ENCODE measurements at regions not wholly inside any gene's neighbourhood (a gene's known extent, or its start where the extent isn't known, plus 50 kb on each side); places are given as distances from the start of the nearest gene placed in this dataset.

DNA sequence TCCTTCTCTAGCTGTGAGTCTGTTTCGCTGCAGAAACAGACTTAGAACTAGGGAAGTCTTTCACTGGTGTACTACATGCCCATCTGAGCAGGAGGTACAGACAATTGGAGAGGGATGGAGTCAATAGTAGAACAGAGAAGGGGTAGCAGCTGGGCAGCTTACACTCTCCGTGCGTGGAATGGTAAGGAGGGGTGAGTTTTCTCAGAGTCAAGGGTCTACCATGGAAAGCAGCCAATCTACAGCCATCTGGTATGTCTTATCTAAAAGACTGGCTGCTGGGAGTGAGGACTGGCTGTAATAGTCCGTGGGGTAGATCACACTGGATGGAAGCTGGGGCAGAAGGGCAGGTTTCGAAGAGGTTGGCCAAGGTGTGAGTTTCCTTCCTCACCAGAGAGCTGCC is 137.3 kb upstream of the TENM4 start:
- TF ChIP-seq BHLHE40 (IDR thresholded peaks at IDR 0.05; ENCODE audit: low read depth, low read length) (no peak), POLR2A (IDR thresholded peaks at IDR 0.05; ENCODE audit: low read depth, low read length) (no peak), MAFK (IDR thresholded peaks at IDR 0.05; ENCODE audit: low read depth, low read length) (no peak), RAD21 (IDR thresholded peaks at IDR 0.05; ENCODE audit: low read length) (no peak), RFX5 (IDR thresholded peaks at IDR 0.05; ENCODE audit: low read depth, low read length) (no peak), CEBPB (IDR thresholded peaks at IDR 0.05; ENCODE audit: low read depth, low read length) (no peak), SMC3 (IDR thresholded peaks at IDR 0.05; ENCODE audit: low read depth, low read length) (no peak), MXI1 (IDR thresholded peaks at IDR 0.05; ENCODE audit: borderline replicate concordance, low read depth, low read length) (no peak), CHD1 (IDR thresholded peaks at IDR 0.05; ENCODE audit: low read depth, low read length) (no peak)
- TF ChIP-seq, protein P1, sequence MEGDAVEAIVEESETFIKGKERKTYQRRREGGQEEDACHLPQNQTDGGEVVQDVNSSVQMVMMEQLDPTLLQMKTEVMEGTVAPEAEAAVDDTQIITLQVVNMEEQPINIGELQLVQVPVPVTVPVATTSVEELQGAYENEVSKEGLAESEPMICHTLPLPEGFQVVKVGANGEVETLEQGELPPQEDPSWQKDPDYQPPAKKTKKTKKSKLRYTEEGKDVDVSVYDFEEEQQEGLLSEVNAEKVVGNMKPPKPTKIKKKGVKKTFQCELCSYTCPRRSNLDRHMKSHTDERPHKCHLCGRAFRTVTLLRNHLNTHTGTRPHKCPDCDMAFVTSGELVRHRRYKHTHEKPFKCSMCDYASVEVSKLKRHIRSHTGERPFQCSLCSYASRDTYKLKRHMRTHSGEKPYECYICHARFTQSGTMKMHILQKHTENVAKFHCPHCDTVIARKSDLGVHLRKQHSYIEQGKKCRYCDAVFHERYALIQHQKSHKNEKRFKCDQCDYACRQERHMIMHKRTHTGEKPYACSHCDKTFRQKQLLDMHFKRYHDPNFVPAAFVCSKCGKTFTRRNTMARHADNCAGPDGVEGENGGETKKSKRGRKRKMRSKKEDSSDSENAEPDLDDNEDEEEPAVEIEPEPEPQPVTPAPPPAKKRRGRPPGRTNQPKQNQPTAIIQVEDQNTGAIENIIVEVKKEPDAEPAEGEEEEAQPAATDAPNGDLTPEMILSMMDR (conservative IDR thresholded peaks at IDR 0.05; ENCODE audit: low read depth, low read length): no peak
- TF ChIP-seq, protein P2, sequence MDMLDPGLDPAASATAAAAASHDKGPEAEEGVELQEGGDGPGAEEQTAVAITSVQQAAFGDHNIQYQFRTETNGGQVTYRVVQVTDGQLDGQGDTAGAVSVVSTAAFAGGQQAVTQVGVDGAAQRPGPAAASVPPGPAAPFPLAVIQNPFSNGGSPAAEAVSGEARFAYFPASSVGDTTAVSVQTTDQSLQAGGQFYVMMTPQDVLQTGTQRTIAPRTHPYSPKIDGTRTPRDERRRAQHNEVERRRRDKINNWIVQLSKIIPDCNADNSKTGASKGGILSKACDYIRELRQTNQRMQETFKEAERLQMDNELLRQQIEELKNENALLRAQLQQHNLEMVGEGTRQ (IDR thresholded peaks at IDR 0.05; ENCODE audit: low read depth, low read length): no peak
- TF ChIP-seq, protein P3, sequence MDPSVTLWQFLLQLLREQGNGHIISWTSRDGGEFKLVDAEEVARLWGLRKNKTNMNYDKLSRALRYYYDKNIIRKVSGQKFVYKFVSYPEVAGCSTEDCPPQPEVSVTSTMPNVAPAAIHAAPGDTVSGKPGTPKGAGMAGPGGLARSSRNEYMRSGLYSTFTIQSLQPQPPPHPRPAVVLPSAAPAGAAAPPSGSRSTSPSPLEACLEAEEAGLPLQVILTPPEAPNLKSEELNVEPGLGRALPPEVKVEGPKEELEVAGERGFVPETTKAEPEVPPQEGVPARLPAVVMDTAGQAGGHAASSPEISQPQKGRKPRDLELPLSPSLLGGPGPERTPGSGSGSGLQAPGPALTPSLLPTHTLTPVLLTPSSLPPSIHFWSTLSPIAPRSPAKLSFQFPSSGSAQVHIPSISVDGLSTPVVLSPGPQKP (IDR thresholded peaks at IDR 0.05; ENCODE audit: borderline replicate concordance, low read depth, low read length): no peak
